SK-N-SH (cell line): ENCODE measurements at regions not wholly inside any gene's neighbourhood (a gene's known extent, or its start where the extent isn't known, plus 50 kb on each side); places are given as distances from the start of the nearest gene placed in this dataset.

Source experiments
- CTCF ChIA-PET: fragments of 300-600, 350-600 bp; formaldehyde crosslinking; extraction: SDS; loops from one replicate; lab custom pipeline; 2021; lab: Yijun Ruan, JAX
- POLR2A ChIA-PET: fragments of 350-600 bp; sonication (Branson Sonifier 250); formaldehyde crosslinking; extraction: SDS; loops from one replicate; lab custom pipeline; 2020; ENCODE audit warnings: antibody characterized with exemption, inconsistent platforms; lab: Yijun Ruan, JAX
- DNase-seq: peaks from one replicate; pipeline ENCODE4 v3.0.0; 2012
- H2AFZ ChIP-seq: fragments of 200-600 bp; sonication (generic); 2 replicates; pipeline ENCODE4 v1.8.1; 2016; ENCODE audit warnings: antibody characterized with exemption, mild to moderate bottlenecking, low read depth
- H3F3A ChIP-seq: fragments of 200-600 bp; sonication (generic); replicated peaks from 2 replicates; pipeline ENCODE3; 2016; ENCODE audit warnings: antibody characterized with exemption, mild to moderate bottlenecking; ENCODE audit not compliant: insufficient read depth
- H3K27ac ChIP-seq, 2 experiments: fragments of 200-500 bp in 1 of 2; fragments of 200-600 bp in 1 of 2; sonication (Bioruptor generic) in 1 of 2; sonication (generic), shearing (Covaris generic) in 1 of 2; 2 replicates each; pipeline versions ENCODE4 v1.5.1 to v1.6.1; 2014 to 2016; ENCODE audit warnings: low read depth in 2 of 2, inconsistent platforms in 1 of 2, low read length in 1 of 2, mild to moderate bottlenecking in 1 of 2, mixed read lengths in 1 of 2
- H3K27me3 ChIP-seq: fragments of 200-600 bp; sonication (generic), shearing (Covaris generic); 2 replicates; pipeline ENCODE4 v1.6.1; 2016; ENCODE audit warnings: mixed run types; ENCODE audit not compliant: insufficient read depth
- H3K36me3 ChIP-seq, 2 experiments: fragments of 200-500 bp in 1 of 2; fragments of 200-600 bp in 1 of 2; sonication (Bioruptor generic) in 1 of 2; sonication (generic) in 1 of 2; replicated peaks in 1 of 2; 2 replicates each; pipeline versions ENCODE3 to v1.5.1; 2014 to 2016; ENCODE audit warnings: low read length in 1 of 2, mild to moderate bottlenecking in 1 of 2; ENCODE audit not compliant: insufficient read depth in 2 of 2, control insufficient read depth in 1 of 2
- H3K4me1 ChIP-seq, 2 experiments: fragments of 200-500 bp in 1 of 2; fragments of 200-600 bp in 1 of 2; sonication (Bioruptor generic) in 1 of 2; sonication (generic), shearing (Covaris generic) in 1 of 2; 2 replicates each; pipeline versions ENCODE4 v1.5.1 to v1.6.1; 2014 to 2016; ENCODE audit warnings: low read depth in 1 of 2, low read length in 1 of 2, mixed run types in 1 of 2; ENCODE audit not compliant: insufficient read depth in 2 of 2, control insufficient read depth in 1 of 2
- H3K4me2 ChIP-seq: fragments of 200-600 bp; sonication (generic), shearing (Covaris generic); 2 replicates; pipeline ENCODE4 v1.6.1; 2017; ENCODE audit warnings: mixed run types
- H3K4me3 ChIP-seq, 2 experiments: fragments of 200-500 bp in 1 of 2; fragments of 200-600 bp in 1 of 2; sonication (Bioruptor generic) in 1 of 2; sonication (generic), shearing (Covaris generic) in 1 of 2; 2 replicates each; pipeline versions ENCODE4 v1.5.1 to v1.8.1; 2014 to 2016; ENCODE audit warnings: low read depth in 2 of 2, inconsistent platforms in 1 of 2, low read length in 1 of 2, mild to moderate bottlenecking in 1 of 2, mixed read lengths in 1 of 2, moderate library complexity in 1 of 2
- H3K79me2 ChIP-seq: fragments of 200-600 bp; sonication (generic); 2 replicates; pipeline ENCODE4 v1.8.1; 2017; ENCODE audit warnings: mild to moderate bottlenecking; ENCODE audit not compliant: insufficient read depth
- H3K9ac ChIP-seq: fragments of 200-600 bp; sonication (generic); 2 replicates; pipeline ENCODE4 v1.6.1; 2017; ENCODE audit warnings: mixed run types
- H3K9me2 ChIP-seq: fragments of 200-600 bp; sonication (generic); 2 replicates; pipeline ENCODE4 v1.6.1; 2017; ENCODE audit warnings: mixed run types
- H3K9me3 ChIP-seq: fragments of 200-600 bp; sonication (generic); 2 replicates; pipeline ENCODE4 v1.6.1; 2017; ENCODE audit warnings: mixed run types, mild to moderate bottlenecking, moderate library complexity
- H4K20me1 ChIP-seq: fragments of 200-600 bp; sonication (generic); 2 replicates; pipeline ENCODE4 v1.6.1; 2017; ENCODE audit warnings: mild to moderate bottlenecking, mixed run types; ENCODE audit not compliant: insufficient read depth
- CTCF ChIP-seq: fragments of 200-600 bp; sonication (generic); IDR thresholded peaks from 2 replicates; pipeline ENCODE4 v1.6.1; 2017; ENCODE audit warnings: antibody characterized with exemption, mild to moderate bottlenecking, moderate library complexity
- ELF1 ChIP-seq: IDR thresholded peaks from 2 replicates; pipeline ENCODE4 v1.4.0; 2012
- MXI1 ChIP-seq: IDR thresholded peaks from 2 replicates; pipeline ENCODE4 v1.6.1; 2012; ENCODE audit warnings: mild to moderate bottlenecking, low read depth, low read length, improper control_type of control experiment
- POLR2AphosphoS5 ChIP-seq: IDR thresholded peaks from 2 replicates; pipeline ENCODE4 v1.6.1; 2012; ENCODE audit warnings: low read depth, low read length
- RCOR1 ChIP-seq: fragments of 150-350 bp; IDR thresholded peaks from 2 replicates; pipeline ENCODE4 v1.6.1; 2017; ENCODE audit warnings: antibody characterized with exemption, low read length
- REST ChIP-seq: IDR thresholded peaks from 2 replicates; pipeline ENCODE4 v1.6.1; 2012; ENCODE audit warnings: mild to moderate bottlenecking, low read depth, low read length, moderate library complexity
- SIN3A ChIP-seq: IDR thresholded peaks from 2 replicates; pipeline ENCODE4 v1.6.1; 2012; ENCODE audit warnings: low read depth, mild to moderate bottlenecking, low read length, moderate library complexity, borderline replicate concordance
- TCF12 ChIP-seq: IDR thresholded peaks from 2 replicates; pipeline ENCODE4 v1.4.0; 2012
- TEAD4 ChIP-seq: IDR thresholded peaks from 2 replicates; pipeline ENCODE4 v1.4.0; 2012; ENCODE audit warnings: mild to moderate bottlenecking, borderline replicate concordance; ENCODE audit not compliant: insufficient read depth
- USF2 ChIP-seq: fragments of 150-350 bp; IDR thresholded peaks from 2 replicates; pipeline ENCODE4 v1.6.1; 2017; ENCODE audit warnings: antibody characterized with exemption, low read length, low read depth, borderline replicate concordance
- ZBTB33 ChIP-seq: IDR thresholded peaks from 2 replicates; pipeline ENCODE4 v1.4.0; 2012; ENCODE audit warnings: low read depth, borderline replicate concordance
- WGBS: methylation state at CpG from one replicate; pipeline ENCODE4 v1.1.6; 2017; ENCODE audit warnings: low lambda C conversion rate; 5-methylcytosine and 5-hydroxymethylcytosine counted together

GRCh38 chr13:54226876-54227275, 1198.3 kb downstream of the OLFM4 start:
- CTCF ChIA-PET, result no interaction called here
- Histone ChIP-seq H3K9me2 (no peaks in the 10 kb centered on the region), H3K4me1 (no peaks in the 10 kb centered on the region)

More at GRCh38 chr13:54226876-54227275, 1198.3 kb downstream of the OLFM4 start:
- DNase-seq, result no peak
- Histone ChIP-seq H4K20me1 (no peaks in the 10 kb centered on the region), H2AFZ (no peak overlapping the region), H3K4me3 (no peak overlapping the region), H3K9me3 (no peaks in the 10 kb centered on the region), H3K9ac (no peak overlapping the region), H3K4me2 (no peak overlapping the region), H3K27me3 (no peaks in the 10 kb centered on the region), H3K79me2 (no peaks in the 10 kb centered on the region), H3K27ac (no peak overlapping the region), H3F3A (no peaks in the 10 kb centered on the region), H3K36me3 (no peaks in the 10 kb centered on the region)
- POLR2A ChIA-PET, result no interaction called here
- WGBS, result 0% methylated on average over 1 of the region's 1 CpG
- TF ChIP-seq CTCF (no peak), TEAD4 (no peak), USF2 (no peak), ZBTB33 (no peak), REST (no peak), SIN3A (no peak), TCF12 (no peak), ELF1 (no peak), POLR2AphosphoS5 (no peak), RCOR1 (no peak), MXI1 (no peak)
